Mucosa of descending colon (tissue), 3 donors: ENCODE measurements at regions not wholly inside any gene's neighbourhood (a gene's known extent, or its start where the extent isn't known, plus 50 kb on each side); places are given as distances from the start of the nearest gene placed in this dataset.

Source experiments
- ATAC-seq: fragments of 200-7000 bp; cut with Tn5 transposase; one replicate; pipeline ENCODE4 v1.9.1; 2020; ENCODE audit warnings: mild to moderate bottlenecking, moderate library complexity
- DNase-seq, 3 donors: peaks; one replicate each; pipeline ENCODE4 v3.0.0-alpha.2; 2020
- H3K36me3 ChIP-seq: fragments of 200-600 bp; one replicate; pipeline ENCODE4 v1.8.0; 2021; ENCODE audit warnings: low read depth, mild to moderate bottlenecking
- H3K4me1 ChIP-seq: fragments of 200-600 bp; one replicate; pipeline ENCODE4 v1.8.0; 2021; ENCODE audit warnings: low read depth, mild to moderate bottlenecking
- H3K4me3 ChIP-seq: fragments of 200-600 bp; one replicate; pipeline ENCODE4 v1.8.0; 2021; ENCODE audit warnings: mild to moderate bottlenecking
- H3K9me3 ChIP-seq: fragments of 200-600 bp; one replicate; pipeline ENCODE4 v1.8.0; 2021; ENCODE audit warnings: mild to moderate bottlenecking
- intact Hi-C, 2 donors: fragments of 100-400 bp; cut with DNase I in 1 of 2; cut with micrococcal nuclease in 1 of 2; formaldehyde crosslinking; loops; one replicate each; pipeline versions ENCODE4 v1.11.0 to v1.11.1; 2022; cut with DNase I, micrococcal nuclease
- TF ChIP-seq, protein P1 (sequence below): fragments of 200-600 bp; IDR thresholded peaks from one replicate; pipeline ENCODE4 v1.8.0; 2022; ENCODE audit warnings: antibody characterized with exemption, mild to moderate bottlenecking
- donor health status: DM: no; HTN: no; CAD: no; lungs with moderate emphysema.
- donor health status: DM: no; HTN: no; CAD: no.
- donor health status: DM: no; HTN: yes; CAD: no.

- TF ChIP-seq, protein P1, sequence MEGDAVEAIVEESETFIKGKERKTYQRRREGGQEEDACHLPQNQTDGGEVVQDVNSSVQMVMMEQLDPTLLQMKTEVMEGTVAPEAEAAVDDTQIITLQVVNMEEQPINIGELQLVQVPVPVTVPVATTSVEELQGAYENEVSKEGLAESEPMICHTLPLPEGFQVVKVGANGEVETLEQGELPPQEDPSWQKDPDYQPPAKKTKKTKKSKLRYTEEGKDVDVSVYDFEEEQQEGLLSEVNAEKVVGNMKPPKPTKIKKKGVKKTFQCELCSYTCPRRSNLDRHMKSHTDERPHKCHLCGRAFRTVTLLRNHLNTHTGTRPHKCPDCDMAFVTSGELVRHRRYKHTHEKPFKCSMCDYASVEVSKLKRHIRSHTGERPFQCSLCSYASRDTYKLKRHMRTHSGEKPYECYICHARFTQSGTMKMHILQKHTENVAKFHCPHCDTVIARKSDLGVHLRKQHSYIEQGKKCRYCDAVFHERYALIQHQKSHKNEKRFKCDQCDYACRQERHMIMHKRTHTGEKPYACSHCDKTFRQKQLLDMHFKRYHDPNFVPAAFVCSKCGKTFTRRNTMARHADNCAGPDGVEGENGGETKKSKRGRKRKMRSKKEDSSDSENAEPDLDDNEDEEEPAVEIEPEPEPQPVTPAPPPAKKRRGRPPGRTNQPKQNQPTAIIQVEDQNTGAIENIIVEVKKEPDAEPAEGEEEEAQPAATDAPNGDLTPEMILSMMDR, result no peak
- Histone ChIP-seq H3K4me3 (no peak overlapping the region), H3K9me3 (no peaks in the 10 kb centered on the region), H3K4me1 (no peaks in the 10 kb centered on the region), H3K36me3 (no peaks in the 10 kb centered on the region)
- ATAC-seq (no peak), DNase-seq (no peak)
- intact Hi-C loops, result no loop called here
These were observed 70.2 kb upstream of the TEX51 start for GRCh38 chr2:126828491-126828890.

- no peak for DNase-seq
- no peaks in the 10 kb centered on the region for H3K36me3 ChIP-seq
- ATAC-seq, result no peak
- intact Hi-C loops, result no loop called here
- H3K4me3 ChIP-seq, result no peak overlapping the region
- TF ChIP-seq, protein P1, result no peak
- no peaks in the 10 kb centered on the region for H3K4me1 ChIP-seq
- H3K9me3 ChIP-seq, result no peaks in the 10 kb centered on the region
These were observed 67.3 kb upstream of the TEX51 start for GRCh38 chr2:126831234-126832005.

- DNase-seq (no peak), ATAC-seq (no peak)
- Histone ChIP-seq H3K9me3 (no peaks in the 10 kb centered on the region), H3K4me1 (no peaks in the 10 kb centered on the region), H3K4me3 (no peak overlapping the region), H3K36me3 (no peaks in the 10 kb centered on the region)
- TF ChIP-seq, protein P1, result no peak
- intact Hi-C loops, result no loop called here
These were observed 66.7 kb upstream of the TEX51 start for GRCh38 chr2:126832014-126832413.

GRCh38 chr2:126832757-126833156 lies 65.9 kb upstream of the TEX51 start:
- no peaks in the 10 kb centered on the region for H3K36me3 ChIP-seq
- no peaks in the 10 kb centered on the region for H3K4me1 ChIP-seq
- ATAC-seq, result no peak
- H3K9me3 ChIP-seq, result no peaks in the 10 kb centered on the region
- DNase-seq, result no peak
- intact Hi-C loops, result no loop called here
- no peak overlapping the region for H3K4me3 ChIP-seq
- TF ChIP-seq, protein P1, result no peak

DNA sequence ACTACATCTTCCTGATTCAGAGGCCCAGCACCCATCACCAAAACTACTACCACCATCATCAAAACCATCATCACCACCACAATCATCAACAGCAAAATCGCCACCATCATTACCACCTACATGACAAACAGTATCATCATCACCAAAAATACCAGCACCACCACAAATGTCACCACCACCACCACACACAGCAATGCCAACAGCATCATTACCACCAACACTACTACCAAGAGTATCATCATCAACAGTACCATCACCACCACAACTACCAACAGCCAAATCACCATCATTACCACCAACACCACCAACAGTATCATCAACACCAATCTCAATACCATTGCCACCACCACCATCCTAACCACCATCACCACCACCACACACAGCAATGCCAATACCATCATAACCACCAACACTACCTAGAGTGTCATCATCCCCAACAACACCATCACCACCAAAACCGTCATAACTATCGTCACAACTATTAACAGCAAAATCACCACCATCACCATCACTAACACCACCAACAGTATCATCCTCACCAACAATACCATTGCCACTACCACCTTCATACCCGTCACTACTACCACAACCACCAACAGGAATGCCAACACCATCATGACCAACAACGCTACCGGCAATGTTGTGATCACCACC lies 64.6 kb upstream of the TEX51 start:
- DNase-seq (no peak), ATAC-seq (no peak)
- intact Hi-C loops, result no loop called here
- no peaks in the 10 kb centered on the region for H3K9me3 ChIP-seq
- no peaks in the 10 kb centered on the region for H3K4me1 ChIP-seq
- H3K4me3 ChIP-seq, result no peak overlapping the region
- H3K36me3 ChIP-seq, result no peaks in the 10 kb centered on the region
- TF ChIP-seq, protein P1, result no peak
